GM12891 (cell line): ENCODE measurements at regions not wholly inside any gene's neighbourhood (a gene's known extent, or its start where the extent isn't known, plus 50 kb on each side); places are given as distances from the start of the nearest gene placed in this dataset.

Source experiments
- PAX5 ChIP-seq: IDR thresholded peaks from 2 replicates; pipeline ENCODE4 v1.6.1; 2011; ENCODE audit warnings: low read length, moderate library complexity, mild to moderate bottlenecking; ENCODE audit not compliant: insufficient read depth, severe bottlenecking
- POLR2A ChIP-seq: IDR thresholded peaks from 2 replicates; pipeline ENCODE4 v1.6.1; 2011; ENCODE audit warnings: low read depth, low read length, control low read depth
- POLR2AphosphoS5 ChIP-seq: IDR thresholded peaks from 2 replicates; pipeline ENCODE4 v1.6.1; 2011; ENCODE audit warnings: low read depth, low read length, control low read depth
- POU2F2 ChIP-seq: IDR thresholded peaks from 2 replicates; pipeline ENCODE4 v1.6.1; 2011; ENCODE audit warnings: low read depth, mild to moderate bottlenecking, control low read depth, low read length, moderate library complexity
- SPI1 ChIP-seq: IDR thresholded peaks from 2 replicates; pipeline ENCODE4 v1.6.1; 2011; ENCODE audit warnings: low read depth, low read length, control low read depth
- TAF1 ChIP-seq: IDR thresholded peaks from 2 replicates; pipeline ENCODE4 v1.6.1; 2011; ENCODE audit warnings: low read depth, low read length, control low read depth

GRCh38 chr4:125039550-125039949 is 275.2 kb upstream of the FAT4 start:
- no peak for TF ChIP-seq TAF1
- no peak for TF ChIP-seq POLR2AphosphoS5
- no peak for TF ChIP-seq PAX5
- TF ChIP-seq POLR2A: no peak
- no peak for TF ChIP-seq SPI1
- no peak for TF ChIP-seq POU2F2
